DMS 273 treated with DMSO at 0.1 percent for 48 hours (cell line): ENCODE measurements at regions not wholly inside any gene's neighbourhood (a gene's known extent, or its start where the extent isn't known, plus 50 kb on each side); places are given as distances from the start of the nearest gene placed in this dataset.
A peak's percentile ranks its signal among the peaks of the same experiment; 100 is the strongest.

ENCODE experiments used
- DNase-seq: peaks from one replicate; lab custom pipeline; 2025; lab: John Stamatoyannopoulos, UW

DNA sequence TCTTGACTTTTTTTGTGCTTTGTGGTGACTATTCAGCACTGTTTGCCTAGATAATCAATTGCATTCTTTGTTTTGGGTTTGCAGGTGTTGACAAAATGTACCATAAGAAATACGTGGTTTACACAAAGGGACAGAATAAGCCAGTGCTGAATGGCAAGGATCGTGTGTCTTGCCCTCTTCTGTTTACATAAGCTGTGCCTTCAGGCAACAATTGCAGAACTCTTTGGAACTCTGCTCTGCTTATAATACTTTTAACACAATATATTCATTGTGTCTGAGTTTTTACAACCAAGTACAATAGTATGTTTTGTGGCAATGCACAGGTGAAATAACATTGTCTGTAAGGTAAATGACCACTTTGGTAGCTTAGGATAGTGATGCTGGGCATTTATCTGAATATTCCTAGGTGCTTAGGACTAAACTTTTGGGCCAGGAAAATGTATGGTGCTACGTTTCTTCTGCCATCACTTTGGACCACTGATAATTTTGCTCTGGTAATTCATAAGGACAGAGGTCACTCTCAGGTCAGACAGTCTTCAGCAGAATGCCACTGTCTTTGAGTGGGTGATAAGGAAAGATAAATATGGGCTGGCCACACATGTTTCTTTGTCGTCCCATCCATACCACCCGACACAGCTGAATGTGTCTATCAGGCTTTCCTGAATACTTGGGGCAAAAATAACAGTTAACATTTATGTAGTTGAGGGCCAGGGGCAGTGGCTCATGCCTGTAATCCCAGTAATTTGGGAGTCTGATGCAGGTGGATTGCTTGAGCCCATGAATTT is 344.6 kb upstream of the IMPG1 start:
- no peak for DNase-seq

DNA sequence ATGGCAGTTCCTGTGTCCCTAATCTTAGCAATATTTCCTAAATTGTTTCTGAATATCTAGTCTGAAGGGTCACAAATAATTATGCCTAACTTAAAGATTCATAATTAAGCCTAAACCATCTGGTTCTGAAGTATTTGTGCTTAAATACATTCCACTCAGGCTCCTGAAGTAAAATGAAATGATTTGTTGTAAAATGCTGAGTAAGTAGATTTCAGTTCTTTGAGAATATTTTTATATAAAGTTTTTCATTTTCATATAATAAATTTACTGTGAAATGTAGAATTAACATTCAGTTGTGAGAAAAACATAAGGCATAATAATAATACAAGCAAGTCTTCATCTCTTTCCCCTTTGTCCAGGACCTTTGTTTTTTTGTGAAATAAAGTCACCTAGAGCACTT is 330.6 kb upstream of the IMPG1 start:
- DNase-seq, result no peak

DNA sequence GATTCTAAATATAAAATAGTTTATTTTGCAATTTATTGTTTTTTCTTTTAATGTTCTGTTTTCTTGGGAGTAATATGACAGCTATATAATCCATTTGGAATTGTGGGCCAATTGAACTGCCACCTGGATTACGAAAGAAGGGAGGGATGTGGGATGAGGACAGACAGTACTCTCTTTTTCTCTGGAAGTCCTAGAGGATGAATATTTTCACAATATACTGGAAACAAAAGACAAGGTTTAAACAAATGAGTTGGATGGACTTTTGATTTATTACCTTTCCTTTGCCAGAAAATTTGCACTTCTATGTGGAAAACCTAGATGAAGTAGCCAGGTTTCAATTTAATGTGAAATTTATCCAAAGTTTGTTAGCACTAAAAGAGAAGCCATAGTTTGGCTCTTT is 325.5 kb upstream of the IMPG1 start:
- DNase-seq, result no peak

DNA sequence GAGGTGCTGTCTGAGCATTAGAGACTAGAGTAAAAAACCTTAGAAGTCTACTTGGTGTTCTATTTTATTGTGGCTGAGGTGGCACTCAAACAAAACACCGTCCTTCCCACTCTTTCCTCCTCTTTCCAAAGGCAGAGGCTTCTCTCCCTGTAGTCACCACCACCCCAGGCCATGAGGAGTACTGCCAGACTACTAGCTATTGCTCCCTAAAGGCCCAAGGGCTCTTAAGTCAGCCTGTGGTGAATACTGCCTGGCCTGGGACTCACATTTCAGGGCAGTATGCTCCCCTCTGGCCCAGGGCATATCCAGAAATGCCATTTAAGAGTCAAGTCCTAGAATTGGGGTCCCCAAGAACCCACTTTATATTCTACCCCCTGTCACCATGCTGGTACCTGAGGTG is 309.7 kb upstream of the IMPG1 start:
- DNase-seq, result no peak

DNA sequence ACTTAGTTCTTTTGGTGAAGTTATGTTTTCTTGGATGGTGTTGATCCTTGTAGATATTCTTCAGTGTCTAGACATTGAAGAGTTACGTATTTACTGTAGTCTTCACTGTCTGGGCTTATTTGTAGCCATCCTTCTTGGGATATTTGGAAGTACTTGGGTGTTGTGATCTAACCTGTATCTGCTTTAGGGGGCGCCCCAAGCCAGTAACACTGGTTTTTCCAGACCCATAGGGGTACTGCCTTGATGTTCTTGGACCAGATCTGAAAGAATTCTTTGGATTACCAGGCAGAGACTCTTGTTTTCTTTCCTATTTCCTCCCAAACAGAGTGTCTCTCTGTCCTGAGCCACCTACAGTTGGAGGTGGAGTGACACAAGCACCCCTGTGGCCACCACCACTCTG is 309.1 kb upstream of the IMPG1 start:
- no peak for DNase-seq

GRCh38 chr6:76351275-76351674 is 278.8 kb upstream of the IMPG1 start:
- peak; percentile 3 for DNase-seq

DNA sequence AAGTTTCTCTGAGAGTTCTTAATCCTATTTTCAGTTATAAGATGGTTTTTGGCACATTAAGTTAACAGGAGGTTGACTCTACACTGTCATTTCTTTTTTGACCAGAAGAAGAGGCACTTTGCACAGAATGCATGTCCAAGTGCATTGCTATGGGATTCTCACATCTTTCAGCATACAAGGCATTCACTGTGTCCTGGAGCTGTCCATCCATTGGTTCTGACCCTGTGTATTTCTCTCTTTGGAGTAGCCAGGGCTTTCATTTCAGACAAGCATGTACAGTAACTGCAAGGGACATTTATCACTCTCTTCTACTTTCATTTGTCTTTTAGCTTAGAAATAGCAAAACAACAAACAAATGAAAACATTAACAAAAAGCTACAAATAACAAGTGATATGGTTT is 275.1 kb upstream of the IMPG1 start:
- DNase-seq, result no peak

GRCh38 chr6:76342611-76343160 is 270.2 kb upstream of the IMPG1 start:
- no peak for DNase-seq

GRCh38 chr6:76330031-76330430 is 257.6 kb upstream of the IMPG1 start:
- no peak for DNase-seq

- no peak for DNase-seq
Measured at GRCh38 chr6:76326871-76327270, 254.4 kb upstream of the IMPG1 start.
